ENCODE measurements at regions not wholly inside any gene's neighbourhood (a gene's known extent, or its start where the extent isn't known, plus 50 kb on each side); places are given as distances from the start of the nearest gene placed in this dataset.

GRCh38 chr15:92749946-92750345 is 94.4 kb upstream of the FAM174B start:
- TF ChIP-seq CTCF (conservative IDR thresholded peaks at IDR 0.05; ENCODE audit: low read depth in 2 of 2) (no peak), POLR2AphosphoS5 (IDR thresholded peaks at IDR 0.05; ENCODE audit: low read depth) (no peak), EZH2 (IDR thresholded peaks at IDR 0.05; ENCODE audit: low read depth, unreplicated experiment) (no peak), REST (IDR thresholded peaks at IDR 0.05; ENCODE audit: unreplicated experiment) (no peak), JUNB (IDR thresholded peaks at IDR 0.05; ENCODE audit: unreplicated experiment) (no peak), EZH2phosphoT487 (IDR thresholded peaks at IDR 0.05; ENCODE audit: unreplicated experiment) (no peak)

Data from GM23338 (cell line).